Suprapubic skin (tissue), 4 donors: ENCODE measurements at regions not wholly inside any gene's neighbourhood (a gene's known extent, or its start where the extent isn't known, plus 50 kb on each side); places are given as distances from the start of the nearest gene placed in this dataset.
"Not testable (repeated sequence)": the region's sequence is repeated elsewhere in the genome, so short reads cannot be mapped to it uniquely, and the experiment has no call there.

Experiments
- DNase-seq, 2 donors: peaks; one replicate each; pipeline ENCODE4 v3.0.0-alpha.2; 2019; ENCODE audit warnings: low spot score in 2 of 2
- H3K27ac ChIP-seq: fragments of 200-600 bp; sonication (generic); one replicate; pipeline ENCODE4 v1.5.1; 2019
- H3K27me3 ChIP-seq: fragments of 200-600 bp; sonication (generic); one replicate; pipeline ENCODE4 v1.5.1; 2019
- H3K36me3 ChIP-seq: fragments of 200-600 bp; sonication (generic); one replicate; pipeline ENCODE4 v1.5.1; 2019
- H3K4me1 ChIP-seq: fragments of 200-600 bp; sonication (generic); one replicate; pipeline ENCODE4 v1.5.1; 2019
- H3K4me3 ChIP-seq: fragments of 200-600 bp; sonication (generic); one replicate; pipeline ENCODE4 v1.5.1; 2019; ENCODE audit warnings: mild to moderate bottlenecking
- H3K9me3 ChIP-seq: fragments of 200-600 bp; sonication (generic); one replicate; pipeline ENCODE4 v1.5.1; 2019
- CTCF ChIP-seq, 2 donors: fragments of 200-600 bp in 1 of 2; fragments of 450-650 bp in 1 of 2; sonication (generic) in 1 of 2; IDR thresholded peaks; one replicate each; pipeline ENCODE4 v1.5.1; 2016 to 2019; ENCODE audit warnings: antibody characterized with exemption in 2 of 2, mild to moderate bottlenecking in 1 of 2, moderate library complexity in 1 of 2
- EP300 ChIP-seq: sonication (generic); formaldehyde crosslinking; IDR thresholded peaks from one replicate; pipeline ENCODE4 v1.6.1; 2017; ENCODE audit warnings: antibody characterized with exemption
- POLR2A ChIP-seq, 2 donors: fragments of 450-650 bp; IDR thresholded peaks; one replicate each; pipeline ENCODE4 v1.6.1; 2017; ENCODE audit warnings: antibody characterized with exemption in 2 of 2, mild to moderate bottlenecking in 2 of 2, moderate library complexity in 2 of 2
- POLR2AphosphoS5 ChIP-seq, 3 donors: sonication (generic); formaldehyde crosslinking; IDR thresholded peaks; one replicate each; pipeline ENCODE4 v1.6.1; 2017; ENCODE audit warnings: antibody characterized with exemption in 3 of 3
- WGBS: methylation state at CpG from one replicate; pipeline ENCODE4 v1.1.5; 2018; 5-methylcytosine and 5-hydroxymethylcytosine counted together

- DNase-seq = no peak
- TF ChIP-seq POLR2AphosphoS5 (IDR thresholded peaks at IDR 0.05) (no peak), CTCF (IDR thresholded peaks at IDR 0.05) (no peak), EP300 (no peak), POLR2A (IDR thresholded peaks at IDR 0.05) (no peak)
- Histone ChIP-seq H3K9me3 (peaks cover 3% of the 10 kb centered on the region), H3K27ac (no peak overlapping the region), H3K4me3 (no peak overlapping the region), H3K4me1 (no peaks in the 10 kb centered on the region), H3K36me3 (no peaks in the 10 kb centered on the region), H3K27me3 (no peaks in the 10 kb centered on the region)
- WGBS = 98% methylated on average over 2 of the region's 2 CpGs
Observed at GRCh38 chr6:6091608-6092002, 84.9 kb upstream of the NRN1 start.

- no peaks in the 10 kb centered on the region for H3K4me1 ChIP-seq
- no peak for DNase-seq
- no peaks in the 10 kb centered on the region for H3K36me3 ChIP-seq
- no peak overlapping the region for H3K27ac ChIP-seq
- 86% methylated on average over 5 of the region's 5 CpGs for WGBS
- no peaks in the 10 kb centered on the region for H3K9me3 ChIP-seq
- TF ChIP-seq CTCF (IDR thresholded peaks at IDR 0.05) (no peak), EP300 (no peak), POLR2AphosphoS5 (IDR thresholded peaks at IDR 0.05) (no peak), POLR2A (IDR thresholded peaks at IDR 0.05) (no peak)
- H3K27me3 ChIP-seq = no peaks in the 10 kb centered on the region
- no peak overlapping the region for H3K4me3 ChIP-seq
Observed at GRCh38 chr6:6090861-6091607, 84.3 kb upstream of the NRN1 start.

- DNase-seq = no peak
- no peak overlapping the region for H3K4me3 ChIP-seq
- no peak overlapping the region for H3K27ac ChIP-seq
- no peaks in the 10 kb centered on the region for H3K9me3 ChIP-seq
- no peak for TF ChIP-seq POLR2A (IDR thresholded peaks at IDR 0.05)
- TF ChIP-seq POLR2AphosphoS5 (IDR thresholded peaks at IDR 0.05) = no peak
- no peak for TF ChIP-seq CTCF (IDR thresholded peaks at IDR 0.05)
- no peak for TF ChIP-seq EP300
- 27% methylated on average over 4 of the region's 4 CpGs for WGBS
- H3K27me3 ChIP-seq = no peaks in the 10 kb centered on the region
- H3K36me3 ChIP-seq = no peaks in the 10 kb centered on the region
- H3K4me1 ChIP-seq = no peaks in the 10 kb centered on the region
Observed at GRCh38 chr6:6085928-6086668, 79.4 kb upstream of the NRN1 start.

GRCh38 chr6:6080975-6081374 lies 74.2 kb upstream of the NRN1 start:
- no peak overlapping the region for H3K27ac ChIP-seq
- no peaks in the 10 kb centered on the region for H3K4me1 ChIP-seq
- TF ChIP-seq POLR2A (IDR thresholded peaks at IDR 0.05) (no peak), EP300 (no peak), CTCF (IDR thresholded peaks at IDR 0.05) (no peak), POLR2AphosphoS5 (IDR thresholded peaks at IDR 0.05) (no peak)
- H3K4me3 ChIP-seq = no peak overlapping the region
- no peaks in the 10 kb centered on the region for H3K9me3 ChIP-seq
- no peaks in the 10 kb centered on the region for H3K27me3 ChIP-seq
- no peaks in the 10 kb centered on the region for H3K36me3 ChIP-seq
- WGBS = 87% methylated on average over 4 of the region's 4 CpGs
- DNase-seq = no peak

- TF ChIP-seq POLR2AphosphoS5 (IDR thresholded peaks at IDR 0.05) (no peak), POLR2A (IDR thresholded peaks at IDR 0.05) (no peak), CTCF (IDR thresholded peaks at IDR 0.05) (no peak), EP300 (no peak)
- no peak for DNase-seq
Observed at GRCh38 chr6:6074190-6074589, 67.5 kb upstream of the NRN1 start.

GRCh38 chr6:6068157-6068556 lies 61.4 kb upstream of the NRN1 start:
- H3K27me3 ChIP-seq, H3K9me3 ChIP-seq, DNase-seq, H3K36me3 ChIP-seq, H3K4me3 ChIP-seq, H3K4me1 ChIP-seq, H3K27ac ChIP-seq: not testable (repeated sequence)
- WGBS = 94% methylated on average over 5 of the region's 5 CpGs

More at GRCh38 chr6:6074190-6074589, 67.5 kb upstream of the NRN1 start:
- no peak overlapping the region for H3K27ac ChIP-seq
- peaks cover 5% of the 10 kb centered on the region for H3K27me3 ChIP-seq
- no peaks in the 10 kb centered on the region for H3K36me3 ChIP-seq
- H3K4me3 ChIP-seq = no peak overlapping the region
- no peaks in the 10 kb centered on the region for H3K9me3 ChIP-seq
- H3K4me1 ChIP-seq = no peaks in the 10 kb centered on the region
